ENCODE measurements at regions not wholly inside any gene's neighbourhood (a gene's known extent, or its start where the extent isn't known, plus 50 kb on each side); places are given as distances from the start of the nearest gene placed in this dataset.

- H3K27me3 ChIP-seq (replicated peaks; ENCODE audit: insufficient read depth, low read length): no peaks in the 10 kb centered on the region
- no peak for DNase-seq
- H3K4me2 ChIP-seq (ENCODE audit: low read depth, low read length): no peak overlapping the region
- no peaks in the 10 kb centered on the region for H3K79me2 ChIP-seq (ENCODE audit: low read length)
- no peak overlapping the region for H2AFZ ChIP-seq (ENCODE audit: low read length)
- no peaks in the 10 kb centered on the region for H3K9me3 ChIP-seq (replicated peaks; ENCODE audit: insufficient read depth, low read length)
- TF ChIP-seq EZH2 (optimal IDR thresholded peaks at IDR 0.05; ENCODE audit: low read depth, low read length): no peak
- TF ChIP-seq EZH2phosphoT487 (IDR thresholded peaks at IDR 0.05; ENCODE audit: low read length): no peak
- TF ChIP-seq CTCF (IDR thresholded peaks at IDR 0.05; ENCODE audit: low read length): no peak
- no peaks in the 10 kb centered on the region for H4K20me1 ChIP-seq (ENCODE audit: insufficient read depth, low read length)
- H3K36me3 ChIP-seq (replicated peaks; ENCODE audit: insufficient read depth, low read length): no peaks in the 10 kb centered on the region
- no peaks in the 10 kb centered on the region for H3F3A ChIP-seq (ENCODE audit: insufficient read depth, low read length)
- H3K4me3 ChIP-seq (ENCODE audit: low read length): no peak overlapping the region
- H3K9ac ChIP-seq (ENCODE audit: low read length): no peak overlapping the region
- H3K27ac ChIP-seq (ENCODE audit: low read length): no peak overlapping the region
- H3K4me1 ChIP-seq (ENCODE audit: low read length): no peaks in the 10 kb centered on the region
- no peaks in the 10 kb centered on the region; the same call in 1 of the 2 replicates for H3K9me2 ChIP-seq (replicated peaks; ENCODE audit: insufficient read depth, low read length)
These were observed 398.1 kb upstream of the LYPLAL1 start for GRCh38 chr1:218775501-218776021.

DNA sequence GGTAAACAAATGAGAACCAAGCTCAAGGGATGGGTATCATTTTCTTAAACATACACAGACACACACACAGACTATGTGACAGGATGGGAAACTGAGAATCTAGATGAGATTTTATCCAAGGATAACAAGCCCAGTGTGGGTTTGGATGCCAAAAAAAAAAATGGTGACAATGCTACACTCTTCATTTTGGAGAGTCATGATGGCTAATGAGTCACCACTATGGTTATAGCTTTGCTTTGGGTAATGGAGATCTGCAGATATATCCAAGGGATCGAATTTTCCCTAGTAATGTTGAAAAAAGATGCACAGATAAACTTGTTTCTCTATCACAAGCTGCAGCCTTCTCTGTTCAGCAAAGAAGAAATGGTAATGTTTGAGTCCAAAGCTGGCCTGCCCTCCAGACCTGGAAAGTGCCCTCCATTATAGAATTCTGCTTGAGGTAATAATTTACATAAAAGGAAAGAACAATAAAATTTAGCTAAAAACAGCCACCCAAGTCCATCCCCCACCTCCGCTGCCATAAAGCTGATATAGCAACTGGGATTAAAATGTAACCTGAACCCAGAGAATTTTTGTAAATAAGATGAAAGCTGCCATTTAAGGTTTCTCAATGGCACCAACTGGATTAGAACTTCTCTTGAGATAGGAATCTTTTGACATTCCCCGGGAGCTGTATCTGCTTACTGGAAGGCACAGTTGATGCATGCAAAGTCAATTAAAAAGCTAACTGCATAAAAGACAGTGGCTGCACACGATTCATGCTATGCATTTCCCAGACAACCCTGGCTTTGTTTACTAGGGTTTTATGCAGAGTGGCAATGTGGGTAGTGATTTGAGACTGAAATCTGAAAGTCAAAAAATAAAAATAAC lies 395.2 kb upstream of the LYPLAL1 start:
- Histone ChIP-seq H3K9me3 (replicated peaks; ENCODE audit: insufficient read depth, low read length) (no peaks in the 10 kb centered on the region), H3K9ac (ENCODE audit: low read length) (no peak overlapping the region), H3K27me3 (replicated peaks; ENCODE audit: insufficient read depth, low read length) (no peaks in the 10 kb centered on the region), H2AFZ (ENCODE audit: low read length) (no peak overlapping the region), H3K79me2 (ENCODE audit: low read length) (no peaks in the 10 kb centered on the region), H4K20me1 (ENCODE audit: insufficient read depth, low read length) (no peaks in the 10 kb centered on the region), H3K4me2 (ENCODE audit: low read depth, low read length) (no peak overlapping the region), H3K9me2 (replicated peaks; ENCODE audit: insufficient read depth, low read length) (no peaks in the 10 kb centered on the region; the same call in 1 of the 2 replicates), H3K27ac (ENCODE audit: low read length) (no peak overlapping the region), H3K4me1 (ENCODE audit: low read length) (no peaks in the 10 kb centered on the region), H3K4me3 (ENCODE audit: low read length) (no peak overlapping the region), H3K36me3 (replicated peaks; ENCODE audit: insufficient read depth, low read length) (no peaks in the 10 kb centered on the region), H3F3A (ENCODE audit: insufficient read depth, low read length) (no peaks in the 10 kb centered on the region)
- TF ChIP-seq CTCF (IDR thresholded peaks at IDR 0.05; ENCODE audit: low read length) (no peak), EZH2 (optimal IDR thresholded peaks at IDR 0.05; ENCODE audit: low read depth, low read length) (no peak), EZH2phosphoT487 (IDR thresholded peaks at IDR 0.05; ENCODE audit: low read length) (no peak)
- no peak for DNase-seq

- H3K27me3 ChIP-seq (replicated peaks; ENCODE audit: insufficient read depth, low read length): no peaks in the 10 kb centered on the region
- no peaks in the 10 kb centered on the region for H3K4me1 ChIP-seq (ENCODE audit: low read length)
- no peaks in the 10 kb centered on the region for H3K36me3 ChIP-seq (replicated peaks; ENCODE audit: insufficient read depth, low read length)
- no peaks in the 10 kb centered on the region for H3F3A ChIP-seq (ENCODE audit: insufficient read depth, low read length)
- DNase-seq: no peak
- H3K9me2 ChIP-seq (replicated peaks; ENCODE audit: insufficient read depth, low read length): no peaks in the 10 kb centered on the region; the same call in 1 of the 2 replicates
- no peak for TF ChIP-seq CTCF (IDR thresholded peaks at IDR 0.05; ENCODE audit: low read length)
- no peak for TF ChIP-seq EZH2phosphoT487 (IDR thresholded peaks at IDR 0.05; ENCODE audit: low read length)
- no peak for TF ChIP-seq EZH2 (optimal IDR thresholded peaks at IDR 0.05; ENCODE audit: low read depth, low read length)
- H3K79me2 ChIP-seq (ENCODE audit: low read length): no peaks in the 10 kb centered on the region
- no peak overlapping the region for H3K4me2 ChIP-seq (ENCODE audit: low read depth, low read length)
- no peaks in the 10 kb centered on the region for H3K9me3 ChIP-seq (replicated peaks; ENCODE audit: insufficient read depth, low read length)
- no peak overlapping the region for H3K9ac ChIP-seq (ENCODE audit: low read length)
- H2AFZ ChIP-seq (ENCODE audit: low read length): no peak overlapping the region
- H3K4me3 ChIP-seq (ENCODE audit: low read length): no peak overlapping the region
- no peaks in the 10 kb centered on the region for H4K20me1 ChIP-seq (ENCODE audit: insufficient read depth, low read length)
- no peak overlapping the region for H3K27ac ChIP-seq (ENCODE audit: low read length)
These were observed 394.2 kb upstream of the LYPLAL1 start for GRCh38 chr1:218779341-218780100.

Measured in MM.1S (cell line).